HG03378 (cell line): ENCODE measurements at regions not wholly inside any gene's neighbourhood (a gene's known extent, or its start where the extent isn't known, plus 50 kb on each side); places are given as distances from the start of the nearest gene placed in this dataset.
A peak's percentile ranks its signal among the peaks of the same experiment; 100 is the strongest.
"Not testable (repeated sequence)": the region's sequence is repeated elsewhere in the genome, so short reads cannot be mapped to it uniquely, and the experiment has no call there.

Experiments used
- ATAC-seq: cut with Tn5 transposase; IDR thresholded peaks from one replicate; pipeline ENCODE4 v1.9.1; 2021; ENCODE audit warnings: mild to moderate bottlenecking, moderate library complexity; ENCODE audit not compliant: unreplicated experiment

DNA sequence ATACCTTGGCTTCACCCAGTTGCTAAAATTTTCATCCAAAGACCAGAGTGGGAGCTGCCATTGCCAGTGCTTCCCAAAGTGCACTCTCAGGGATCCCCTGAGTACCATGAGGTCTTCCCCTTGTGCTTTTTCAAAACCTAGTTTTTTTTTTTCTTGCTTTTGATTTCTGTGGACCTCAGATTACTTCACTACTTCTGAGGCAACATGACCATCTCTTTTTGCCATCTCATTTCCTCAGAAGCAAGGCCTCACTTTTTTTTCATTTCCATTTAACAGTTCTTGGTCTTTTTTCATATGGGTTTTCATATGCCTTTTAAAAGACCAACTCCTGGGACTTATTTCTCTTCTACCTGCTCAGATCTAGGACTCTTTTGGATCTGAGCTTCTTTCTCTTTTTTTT lies 64.1 kb upstream of the MMS22L start:
- no peak for ATAC-seq

DNA sequence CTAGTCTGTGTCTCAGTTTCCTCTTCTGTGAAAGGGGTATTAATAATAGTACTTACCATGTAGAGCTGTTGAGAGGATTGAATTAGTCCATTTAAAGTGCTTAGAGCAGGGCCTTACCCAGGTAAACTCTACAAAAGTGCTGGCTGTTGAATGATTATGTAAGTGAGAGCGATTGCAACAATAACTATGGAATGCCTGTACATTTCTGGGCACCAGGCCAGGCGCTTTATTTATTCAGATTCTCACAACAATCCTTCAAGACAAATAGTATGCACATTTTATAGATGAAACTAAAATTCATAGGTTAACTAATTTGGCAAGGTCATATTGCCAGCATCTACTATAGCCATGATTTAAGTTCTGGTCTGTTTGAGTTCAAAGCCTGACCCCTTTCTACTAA lies 78.3 kb upstream of the MMS22L start:
- ATAC-seq = no peak

DNA sequence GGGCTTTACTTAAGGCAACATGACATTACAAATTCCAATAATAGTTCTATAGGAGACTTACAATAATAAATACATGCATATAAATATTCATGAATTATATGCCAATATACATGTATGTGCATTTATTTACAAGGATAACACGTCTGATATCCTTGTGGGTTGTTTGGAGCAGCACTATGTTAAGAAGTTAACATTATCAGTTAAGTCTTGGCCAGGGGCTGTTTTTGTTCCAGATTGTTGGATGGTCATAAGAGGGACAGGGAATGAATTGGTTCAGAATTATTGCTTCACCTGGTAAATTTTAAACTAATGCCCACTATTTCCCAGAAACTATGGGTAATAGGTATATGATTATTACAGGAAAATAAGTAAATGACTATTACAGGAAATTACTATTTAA lies 81.3 kb upstream of the MMS22L start:
- no peak for ATAC-seq

DNA sequence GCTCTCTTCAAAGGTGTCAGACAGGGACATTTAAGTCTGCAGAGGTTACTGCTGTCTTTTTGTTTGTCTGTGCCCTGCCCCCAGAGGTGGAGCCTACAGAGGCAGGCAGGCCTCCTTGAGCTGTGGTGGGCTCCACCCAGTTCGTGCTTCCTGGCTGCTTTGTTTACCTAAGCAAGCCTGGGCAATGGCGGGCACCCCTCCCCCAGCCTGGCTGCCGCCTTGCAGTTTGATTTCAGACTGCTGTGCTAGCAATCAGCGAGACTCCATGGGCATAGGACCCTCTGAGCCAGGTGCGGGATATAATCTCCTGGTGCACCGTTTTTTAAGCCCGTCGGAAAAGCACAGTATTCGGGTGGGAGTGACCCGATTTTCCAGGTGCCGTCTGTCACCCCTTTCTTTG lies 99.1 kb upstream of the MMS22L start:
- ATAC-seq = not testable (repeated sequence)

DNA sequence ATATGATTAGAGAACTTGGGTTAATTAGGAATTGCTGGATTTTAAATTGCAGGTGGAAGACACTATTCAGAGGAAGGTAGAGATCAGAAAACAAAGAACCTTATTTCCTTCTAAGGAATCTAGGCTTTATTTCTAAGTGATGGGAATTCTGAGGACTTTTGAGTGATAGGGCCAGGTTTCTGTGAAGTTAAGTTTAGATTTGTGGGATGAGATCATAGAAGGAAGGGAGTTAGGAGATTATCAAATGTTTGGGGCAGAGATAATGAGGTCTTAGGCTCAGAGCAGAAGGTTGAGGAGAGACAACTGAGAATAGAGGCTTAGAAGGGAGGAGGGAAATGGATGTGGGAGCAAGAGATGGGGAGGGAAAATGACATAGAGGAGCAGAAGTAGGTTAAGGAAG lies 109.7 kb upstream of the MMS22L start:
- ATAC-seq = no peak

DNA sequence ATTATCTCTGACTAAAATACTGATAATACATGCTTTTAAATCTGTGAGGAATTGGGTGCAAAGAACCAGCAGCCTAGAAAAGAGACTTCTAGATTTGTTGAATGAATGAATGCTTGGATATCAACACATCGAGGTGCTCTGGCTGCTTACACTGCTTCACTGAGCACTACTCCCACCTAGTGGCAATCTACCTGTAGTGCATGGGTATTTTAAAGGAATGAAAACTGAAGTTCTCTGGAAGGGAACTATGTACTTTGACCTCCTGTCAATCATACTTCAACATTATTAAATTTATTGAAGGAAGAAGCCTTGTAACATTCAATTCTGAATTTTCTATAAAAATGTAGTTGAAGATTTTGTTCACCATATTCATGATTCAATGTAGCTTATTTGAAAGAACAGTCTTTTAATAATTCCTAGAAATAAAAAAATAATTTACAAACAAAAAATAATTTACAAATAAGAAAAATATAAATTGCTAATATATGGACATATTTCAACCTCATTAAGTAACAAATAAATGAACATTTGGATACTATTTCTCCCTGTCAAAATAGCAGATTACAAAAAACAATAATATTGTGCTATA lies 111.2 kb upstream of the MMS22L start:
- ATAC-seq = peak; percentile 93

DNA sequence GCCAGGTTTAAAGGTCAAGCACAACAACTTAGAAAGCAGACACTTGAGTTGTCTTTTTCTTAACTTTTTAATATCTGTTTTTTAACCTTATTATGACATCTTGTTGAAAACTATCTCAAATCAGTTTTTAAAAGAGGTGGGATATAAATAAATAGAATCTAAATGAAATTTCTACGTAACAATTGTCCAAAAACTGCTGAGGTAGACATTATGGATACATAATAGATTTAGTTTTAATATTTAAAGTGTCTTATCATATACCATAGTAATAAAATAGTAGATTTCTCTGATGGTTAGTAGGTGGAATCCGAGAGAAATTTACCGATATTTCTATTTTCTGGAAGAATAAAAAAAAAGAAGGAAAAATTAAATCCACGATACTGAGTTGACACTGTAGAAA lies 113.9 kb upstream of the MMS22L start:
- ATAC-seq = no peak

DNA sequence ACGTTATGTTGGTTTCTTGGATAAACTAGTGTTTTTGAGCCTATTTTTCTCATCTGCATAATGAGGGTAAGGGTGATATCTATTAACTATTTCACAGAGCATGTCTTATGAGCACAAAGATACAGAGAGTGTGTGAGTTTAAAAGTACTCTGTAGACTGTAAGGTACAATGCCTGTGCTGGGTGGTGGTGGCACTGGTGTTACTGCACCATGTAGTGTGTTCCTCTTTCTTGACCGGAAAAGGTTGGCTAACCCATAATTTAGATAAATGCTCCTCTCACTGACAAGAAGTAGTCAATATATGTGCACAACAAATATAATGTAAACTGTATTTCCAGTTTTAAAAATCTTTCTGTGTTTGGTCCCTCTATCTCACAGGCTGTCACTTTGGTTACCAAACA lies 116.2 kb upstream of the MMS22L start:
- ATAC-seq = no peak

DNA sequence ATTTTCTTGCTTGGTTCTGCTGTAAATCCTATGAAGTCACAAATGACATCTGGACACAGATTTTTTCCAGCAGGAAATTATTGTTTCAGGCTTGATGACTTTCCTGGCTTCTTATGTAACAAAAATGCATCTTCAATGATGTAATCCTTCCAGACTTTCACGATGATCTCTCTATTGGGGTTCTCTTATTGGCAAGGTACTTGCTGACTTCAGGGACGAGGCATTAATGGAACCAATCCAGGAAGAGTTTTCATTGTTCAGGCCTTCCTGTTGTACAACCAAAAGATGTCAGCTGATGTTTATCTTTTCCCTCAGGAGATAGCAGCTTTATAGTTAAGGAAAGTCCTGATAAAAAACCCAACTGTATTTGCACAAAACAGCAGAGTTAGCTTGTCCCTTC lies 118.5 kb upstream of the MMS22L start:
- no peak for ATAC-seq

DNA sequence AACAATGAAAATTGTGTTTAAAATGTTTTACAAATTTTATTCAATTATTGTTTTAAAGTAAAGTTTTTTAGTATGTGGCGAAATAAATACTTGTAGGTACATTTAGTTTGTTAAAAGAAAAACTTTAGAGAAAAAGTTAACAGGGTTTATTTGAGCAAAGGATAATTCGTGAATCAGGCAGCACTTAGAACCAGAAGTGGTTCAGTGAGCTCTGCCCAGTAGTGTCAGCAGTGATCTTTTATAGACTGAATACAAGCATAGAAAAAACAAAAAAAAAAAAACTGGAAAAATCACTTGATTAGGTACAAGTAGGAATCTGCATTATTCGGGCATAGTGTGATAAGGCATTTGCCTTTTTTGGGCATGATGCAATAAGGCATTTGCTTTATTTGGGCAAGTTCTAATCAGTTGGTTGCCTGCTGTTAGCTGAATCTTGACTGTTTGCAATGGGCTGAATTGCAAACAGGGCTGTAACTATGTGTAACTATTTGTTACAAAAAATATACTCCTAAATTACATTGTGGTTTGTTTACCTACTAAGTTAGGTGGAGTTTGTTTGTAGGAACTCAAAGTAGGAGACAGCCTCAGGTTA lies 122.9 kb upstream of the MMS22L start:
- no peak for ATAC-seq

DNA sequence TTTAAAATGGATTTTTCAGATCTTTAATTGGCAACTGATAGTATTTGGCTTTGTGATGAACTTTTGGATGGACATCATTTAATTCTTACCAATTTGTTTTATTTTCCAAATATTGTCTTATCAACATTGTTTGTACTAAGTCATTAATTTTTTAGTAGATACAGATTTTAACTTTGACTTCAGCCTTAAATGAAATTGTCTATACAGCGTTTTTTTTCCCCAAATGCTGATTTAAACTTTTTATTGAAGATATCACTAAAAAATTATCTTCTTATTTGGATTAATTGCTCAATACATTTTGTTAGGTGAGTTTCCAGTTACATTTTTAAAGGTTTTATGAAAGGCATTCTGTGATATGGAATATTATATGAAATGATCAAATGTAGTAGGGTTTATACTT lies 123.6 kb upstream of the MMS22L start:
- ATAC-seq = no peak

DNA sequence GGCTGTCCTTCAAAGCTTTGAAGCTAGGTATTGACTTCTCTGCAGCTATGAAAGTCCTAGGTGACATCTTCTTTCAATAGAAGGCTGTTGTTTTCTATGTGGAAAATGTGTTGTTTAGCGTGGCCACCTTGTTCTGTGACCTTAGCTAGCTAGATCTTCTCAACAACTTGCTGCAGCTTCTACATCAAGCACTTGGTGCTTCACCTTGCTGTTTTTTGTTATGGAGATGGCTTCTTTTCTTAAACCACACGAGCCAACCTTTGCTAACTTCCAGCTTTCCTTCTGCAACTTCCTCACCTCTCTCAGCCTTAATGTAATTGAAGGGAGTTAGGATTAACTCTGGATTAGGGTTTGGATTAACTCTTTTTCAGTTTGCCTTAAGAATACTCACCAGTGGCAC lies 128.6 kb upstream of the MMS22L start:
- no peak for ATAC-seq

DNA sequence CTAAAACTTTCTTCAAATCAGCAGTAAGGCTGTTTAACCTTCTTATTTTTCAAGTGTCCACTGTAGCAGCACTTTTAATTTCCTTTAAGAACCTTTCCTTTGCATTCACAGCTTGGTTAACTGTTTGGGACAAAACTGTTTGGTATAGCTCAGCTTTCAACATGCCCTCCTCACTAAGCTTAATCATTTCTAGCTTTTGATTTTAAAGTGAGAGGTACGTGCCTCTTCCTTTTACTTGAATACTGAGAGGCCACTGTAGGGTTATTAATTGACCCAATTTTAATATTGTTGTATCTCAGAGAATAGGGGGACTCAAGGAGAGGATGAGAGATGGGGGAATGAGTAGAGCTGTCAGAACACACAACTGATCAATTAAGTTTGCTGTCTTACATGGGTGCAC lies 129.5 kb upstream of the MMS22L start:
- ATAC-seq = no peak

DNA sequence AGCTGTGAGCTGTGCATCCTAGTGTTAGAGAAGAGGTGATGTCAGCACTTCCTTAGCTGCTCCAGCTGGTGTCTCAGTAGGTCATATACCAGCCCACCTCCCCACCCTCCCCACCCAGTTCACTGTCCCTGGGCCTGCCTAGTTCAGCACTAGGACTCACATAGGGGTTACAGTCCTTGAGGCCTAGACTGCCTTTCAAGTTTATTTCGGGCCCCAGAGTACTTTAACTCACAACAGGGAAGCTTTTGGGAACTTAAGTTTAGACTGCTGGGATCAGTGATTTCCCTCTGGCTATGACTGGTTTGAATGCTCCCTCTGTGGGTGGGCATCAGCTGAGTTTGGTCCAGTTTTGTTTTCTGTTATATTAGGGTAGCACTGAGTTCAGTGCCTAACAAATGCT lies 139.2 kb upstream of the MMS22L start:
- ATAC-seq = no peak

DNA sequence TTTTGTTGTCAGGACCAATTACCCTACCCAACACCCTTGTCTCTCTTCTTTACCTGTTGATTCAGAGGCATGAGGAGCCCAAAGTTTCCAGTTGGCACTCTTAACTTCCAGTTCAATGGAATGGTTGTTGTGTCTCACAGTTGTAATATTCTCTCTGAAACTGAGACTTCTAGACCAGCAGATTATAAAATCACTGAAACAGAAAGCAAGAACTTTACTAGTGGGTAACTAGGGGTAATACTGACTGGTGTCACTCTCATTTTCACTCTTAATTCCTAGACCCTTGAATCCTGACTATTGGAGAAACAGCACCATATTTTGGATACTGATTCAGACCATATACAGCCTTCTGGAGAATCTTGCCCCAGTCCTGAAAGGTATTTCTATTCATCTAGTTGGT lies 140.2 kb upstream of the MMS22L start:
- ATAC-seq = peak; percentile 51

DNA sequence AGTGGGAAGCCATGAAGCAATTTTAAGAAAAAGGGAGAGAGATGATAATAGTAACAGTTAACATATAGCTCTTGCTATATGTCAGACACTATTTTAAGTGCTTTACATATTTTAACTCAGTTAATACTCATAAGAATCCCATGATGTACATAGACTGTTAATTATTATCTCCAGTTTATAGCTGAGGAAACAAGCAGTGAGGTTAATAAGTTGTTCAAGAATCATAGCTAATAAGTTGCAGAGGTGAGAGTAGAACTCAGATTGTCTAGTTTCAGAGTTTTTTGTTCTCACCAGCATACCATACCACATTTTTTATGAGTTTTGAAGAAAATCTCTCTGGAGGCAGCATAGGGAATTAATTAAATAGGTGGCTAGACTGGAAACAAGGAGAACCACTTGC lies 144.6 kb upstream of the MMS22L start:
- ATAC-seq = peak; percentile 97

DNA sequence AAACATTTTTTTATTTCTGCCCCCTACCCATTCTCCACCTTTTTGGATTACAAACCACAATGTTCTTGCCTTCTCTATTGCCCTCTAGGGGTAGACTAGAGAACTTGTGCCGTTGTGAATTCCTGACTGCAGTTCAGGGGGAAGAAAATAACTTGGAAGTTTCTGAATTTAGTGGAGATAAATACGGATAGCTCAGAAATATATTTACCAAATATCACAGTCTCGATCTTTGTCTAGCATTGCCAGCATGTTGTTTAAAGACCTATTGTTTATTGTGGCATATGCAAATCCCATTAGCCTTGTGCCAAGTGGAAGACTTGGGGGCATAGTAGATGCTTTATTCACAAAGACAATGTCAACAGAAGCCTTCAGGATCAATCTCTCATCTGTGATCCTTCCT lies 154.1 kb upstream of the MMS22L start:
- ATAC-seq = peak; percentile 42

DNA sequence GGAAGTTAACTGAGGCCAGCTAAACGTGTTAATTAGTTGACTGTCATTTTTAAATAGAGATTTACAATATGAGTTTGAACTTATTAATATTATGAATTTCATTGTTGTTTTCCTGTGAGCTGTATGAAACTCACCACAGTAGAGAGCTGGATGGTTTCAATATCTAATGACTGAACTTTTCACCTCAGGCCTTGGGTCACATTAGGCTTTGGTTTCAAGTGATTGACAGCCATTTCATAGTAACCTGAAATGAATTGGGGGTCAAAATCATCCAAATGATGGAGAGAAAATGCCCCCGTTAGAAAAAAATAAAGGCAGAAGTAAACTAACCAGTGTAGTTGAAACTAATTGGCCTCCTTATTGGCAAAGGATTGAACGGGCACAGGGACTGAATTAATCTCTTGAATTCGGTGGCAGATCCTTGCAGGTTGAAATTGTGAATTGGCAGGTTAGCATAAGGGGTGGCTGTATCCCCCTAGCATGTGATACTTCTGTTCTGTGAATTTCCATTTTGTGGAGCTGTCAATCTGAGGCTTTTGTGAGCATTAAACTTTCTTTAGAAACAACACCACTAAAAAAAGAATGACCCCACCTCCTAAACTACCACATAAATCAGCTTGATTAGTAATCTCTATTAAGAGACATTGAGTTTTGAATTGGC lies 155.1 kb upstream of the MMS22L start:
- ATAC-seq = peak; percentile 71

DNA sequence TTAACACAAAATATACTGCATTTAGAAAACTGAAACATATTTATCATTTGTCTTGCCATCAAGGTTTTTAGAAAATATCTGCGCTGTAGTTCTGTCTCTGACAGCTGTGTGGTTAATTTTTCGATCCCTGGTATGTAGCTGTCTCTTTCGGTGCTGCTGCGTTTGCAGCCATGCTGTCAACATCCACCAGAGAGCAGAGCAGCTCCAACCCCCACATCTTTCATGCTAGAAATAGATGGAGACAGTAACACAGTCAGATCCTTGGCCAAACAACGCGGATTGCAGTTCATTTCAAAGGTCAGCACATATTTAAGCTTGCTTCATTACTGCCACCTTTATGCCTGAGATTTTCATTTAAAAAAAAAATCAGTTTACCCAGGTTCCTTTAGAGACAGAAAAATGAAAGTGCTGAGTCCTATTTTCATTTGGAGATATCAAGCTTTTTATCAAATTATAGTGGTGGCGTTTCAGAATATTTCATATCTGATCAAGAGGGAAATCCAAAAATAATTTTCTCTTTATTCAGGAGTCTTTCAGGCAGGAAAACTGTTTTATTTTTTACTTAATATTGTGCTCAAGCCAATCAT lies 157.7 kb upstream of the MMS22L start:
- no peak for ATAC-seq

DNA sequence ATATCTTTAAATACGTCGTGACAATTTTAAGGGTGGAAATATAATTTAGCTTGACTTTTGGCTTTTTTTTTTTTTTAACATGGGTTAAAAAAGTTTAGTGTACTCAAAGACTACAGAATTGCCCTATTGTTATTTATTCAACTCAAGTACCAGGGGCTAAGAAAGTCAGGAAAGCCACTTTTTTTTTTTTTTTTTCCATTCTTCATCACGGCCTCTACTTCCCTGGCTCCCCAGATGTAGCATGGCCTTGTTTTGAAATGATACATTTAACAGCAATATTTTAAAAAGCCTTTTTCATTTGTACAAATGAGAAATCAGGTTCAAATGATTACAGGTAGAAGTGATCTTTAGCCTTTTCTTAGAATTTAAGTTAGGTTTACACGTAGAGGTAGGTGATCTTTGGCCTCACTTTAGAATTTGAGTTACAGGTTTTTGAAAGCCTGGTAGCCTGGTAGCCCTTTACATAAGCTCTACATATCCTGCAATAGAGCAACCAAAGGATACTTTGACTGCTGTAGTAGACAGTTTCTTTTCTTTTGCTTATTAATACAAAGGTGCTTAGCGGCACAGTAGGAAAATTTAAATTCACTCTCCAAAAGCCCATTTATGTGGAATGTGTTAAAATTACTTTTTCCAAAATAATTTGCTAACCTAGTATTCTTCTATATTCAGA lies 160.5 kb upstream of the MMS22L start:
- ATAC-seq = no peak

DNA sequence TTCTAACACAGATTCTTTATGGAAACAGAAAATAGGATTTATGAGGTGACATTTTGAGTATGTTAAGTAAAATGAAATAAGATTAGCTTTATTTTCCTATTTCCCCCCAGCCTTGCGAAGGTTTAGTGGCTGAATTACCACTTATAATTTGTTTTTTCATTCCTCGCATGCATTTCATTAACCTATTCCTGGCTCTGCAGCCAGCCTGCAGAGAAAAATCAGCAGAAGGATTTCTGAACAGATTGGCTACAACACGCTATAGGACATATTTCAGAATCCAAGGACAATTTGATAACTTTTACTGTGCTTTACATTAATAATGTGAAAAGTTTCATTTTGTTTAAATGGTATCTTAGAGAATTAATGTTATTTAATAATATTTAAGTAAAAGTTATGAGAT lies 162.4 kb upstream of the MMS22L start:
- no peak for ATAC-seq

DNA sequence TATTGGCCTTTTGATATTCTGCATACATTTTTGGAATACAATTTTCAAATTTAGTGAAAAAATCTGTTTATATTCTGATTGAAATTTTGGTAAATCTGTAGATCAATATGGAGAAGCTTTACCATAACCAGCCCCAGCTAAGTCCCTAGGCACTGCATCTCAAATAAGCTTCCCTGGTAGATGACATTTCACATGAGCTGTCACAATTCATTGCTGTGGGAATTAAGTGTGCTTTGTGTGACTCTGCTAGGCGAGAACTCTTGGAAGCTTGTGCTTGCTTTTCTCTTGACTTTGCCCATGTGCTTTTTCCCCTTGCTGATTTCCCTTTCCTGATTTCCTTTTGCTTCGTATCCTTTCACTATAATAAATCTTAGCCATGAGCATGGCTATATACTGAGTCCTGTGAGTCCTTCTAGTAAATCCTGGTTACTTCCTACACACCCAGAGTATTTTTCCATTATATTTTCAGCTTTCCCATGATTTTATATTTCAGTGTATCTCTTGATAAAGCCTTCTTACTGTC lies 166.5 kb upstream of the MMS22L start:
- ATAC-seq = no peak
